Calu3 (cell line): ENCODE measurements at regions not wholly inside any gene's neighbourhood (a gene's known extent, or its start where the extent isn't known, plus 50 kb on each side); places are given as distances from the start of the nearest gene placed in this dataset.
"Not testable (repeated sequence)": the region's sequence is repeated elsewhere in the genome, so short reads cannot be mapped to it uniquely, and the experiment has no call there.

ENCODE experiments used
- BruUV-seq: library from RNA; stranded (reverse); fragments of 400-500 nt; replicated peaks from 2 replicates; lab custom pipeline; 2021; lab: Mats Ljungman, UMichigan
- CTCF ChIA-PET: fragments of 300-600 bp; sonication (Branson Sonifier 250); formaldehyde crosslinking; loops from one replicate; lab custom pipeline; 2022; ENCODE audit warnings: antibody characterized with exemption; lab: Charles Lee
- DNase-seq: peaks from one replicate; pipeline ENCODE4 v3.0.0; 2022
- H3K27ac Mint-ChIP-seq: one replicate; pipeline ENCODE4 v1.8.0; 2022; ENCODE audit warnings: mixed read lengths; ENCODE audit not compliant: unreplicated experiment
- H3K27me3 Mint-ChIP-seq: one replicate; pipeline ENCODE4 v1.8.0; 2022; ENCODE audit warnings: mixed read lengths; ENCODE audit not compliant: unreplicated experiment
- H3K36me3 Mint-ChIP-seq: one replicate; pipeline ENCODE4 v1.8.0; 2022; ENCODE audit warnings: mild to moderate bottlenecking, moderate library complexity, mixed read lengths; ENCODE audit not compliant: insufficient read depth, unreplicated experiment
- H3K4me1 Mint-ChIP-seq: one replicate; pipeline ENCODE4 v1.8.0; 2022; ENCODE audit warnings: mild to moderate bottlenecking, low read depth, mixed read lengths; ENCODE audit not compliant: unreplicated experiment
- H3K4me3 Mint-ChIP-seq: one replicate; pipeline ENCODE4 v1.8.0; 2022; ENCODE audit warnings: mild to moderate bottlenecking, low read depth, moderate library complexity, mixed read lengths; ENCODE audit not compliant: unreplicated experiment
- H3K9me3 Mint-ChIP-seq: one replicate; pipeline ENCODE4 v1.8.0; 2022; ENCODE audit warnings: low read depth, mixed read lengths; ENCODE audit not compliant: unreplicated experiment
- intact Hi-C: fragments of 100-400 bp; cut with micrococcal nuclease; formaldehyde crosslinking; loops from one replicate; pipeline ENCODE4 v1.10.0; 2022; ENCODE audit not compliant: unreplicated experiment
- TF ChIP-seq, protein P1 (sequence below): fragments of 200-600 bp; IDR thresholded peaks from one replicate; pipeline ENCODE4 v1.8.0; 2022; ENCODE audit warnings: antibody characterized with exemption; ENCODE audit not compliant: unreplicated experiment

DNA sequence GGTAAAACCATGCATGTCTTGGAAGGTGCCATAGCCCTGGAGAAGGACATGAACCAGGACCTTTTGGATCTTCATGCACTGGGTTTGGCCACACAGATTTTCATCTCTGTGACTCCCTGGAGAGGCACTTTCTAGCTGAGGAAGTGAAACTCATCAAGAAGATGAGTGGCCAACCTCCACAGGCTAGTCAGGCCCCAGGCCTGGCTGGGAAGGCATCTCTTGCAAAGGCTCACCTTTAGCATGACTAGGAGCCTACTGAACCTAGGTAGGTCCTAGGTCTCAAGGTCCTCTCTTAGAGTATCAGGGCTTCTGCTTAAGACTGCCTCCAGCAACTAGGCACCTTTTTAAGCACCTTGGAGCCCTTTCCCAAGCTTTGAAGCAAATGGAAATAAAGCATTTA lies 1448.7 kb upstream of the ACO1 start:
- no peaks in the 10 kb centered on the region for H3K4me1 Mint-ChIP-seq
- no TSS peak for BruUV-seq
- H3K27ac Mint-ChIP-seq: no peak overlapping the region
- no peaks in the 10 kb centered on the region for H3K27me3 Mint-ChIP-seq
- TF ChIP-seq, protein P1, sequence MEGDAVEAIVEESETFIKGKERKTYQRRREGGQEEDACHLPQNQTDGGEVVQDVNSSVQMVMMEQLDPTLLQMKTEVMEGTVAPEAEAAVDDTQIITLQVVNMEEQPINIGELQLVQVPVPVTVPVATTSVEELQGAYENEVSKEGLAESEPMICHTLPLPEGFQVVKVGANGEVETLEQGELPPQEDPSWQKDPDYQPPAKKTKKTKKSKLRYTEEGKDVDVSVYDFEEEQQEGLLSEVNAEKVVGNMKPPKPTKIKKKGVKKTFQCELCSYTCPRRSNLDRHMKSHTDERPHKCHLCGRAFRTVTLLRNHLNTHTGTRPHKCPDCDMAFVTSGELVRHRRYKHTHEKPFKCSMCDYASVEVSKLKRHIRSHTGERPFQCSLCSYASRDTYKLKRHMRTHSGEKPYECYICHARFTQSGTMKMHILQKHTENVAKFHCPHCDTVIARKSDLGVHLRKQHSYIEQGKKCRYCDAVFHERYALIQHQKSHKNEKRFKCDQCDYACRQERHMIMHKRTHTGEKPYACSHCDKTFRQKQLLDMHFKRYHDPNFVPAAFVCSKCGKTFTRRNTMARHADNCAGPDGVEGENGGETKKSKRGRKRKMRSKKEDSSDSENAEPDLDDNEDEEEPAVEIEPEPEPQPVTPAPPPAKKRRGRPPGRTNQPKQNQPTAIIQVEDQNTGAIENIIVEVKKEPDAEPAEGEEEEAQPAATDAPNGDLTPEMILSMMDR: no peak
- CTCF ChIA-PET: no interaction called here
- no peak overlapping the region for H3K4me3 Mint-ChIP-seq
- no peaks in the 10 kb centered on the region for H3K9me3 Mint-ChIP-seq
- intact Hi-C loops: no loop called here
- no peaks in the 10 kb centered on the region for H3K36me3 Mint-ChIP-seq
- no peak for DNase-seq

DNA sequence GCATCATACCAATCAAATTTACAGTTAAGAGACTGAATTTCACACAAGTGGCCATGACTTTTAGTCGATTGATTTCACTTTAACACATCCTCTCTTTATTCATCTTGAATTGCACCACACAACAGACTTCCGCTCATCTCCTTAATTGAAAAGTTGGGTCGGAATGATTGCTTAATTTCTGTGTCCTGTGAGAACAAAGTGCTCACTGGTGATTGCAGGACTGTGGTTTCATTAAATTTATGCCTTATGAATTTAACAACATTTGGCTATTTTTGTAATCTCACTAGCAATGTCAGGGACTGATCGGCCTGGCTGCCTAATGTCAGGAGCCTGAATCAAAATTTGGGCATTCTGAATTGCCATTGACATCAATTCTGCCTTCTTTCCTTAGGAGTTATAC lies 1447.3 kb upstream of the ACO1 start:
- Mint-ChIP-seq H3K4me3 (no peak overlapping the region), H3K27me3 (no peaks in the 10 kb centered on the region), H3K36me3 (no peaks in the 10 kb centered on the region), H3K4me1 (no peaks in the 10 kb centered on the region), H3K9me3 (no peaks in the 10 kb centered on the region), H3K27ac (no peak overlapping the region)
- no TSS peak for BruUV-seq
- TF ChIP-seq, protein P1: no peak
- CTCF ChIA-PET: no interaction called here
- intact Hi-C loops: no loop called here
- no peak for DNase-seq

DNA sequence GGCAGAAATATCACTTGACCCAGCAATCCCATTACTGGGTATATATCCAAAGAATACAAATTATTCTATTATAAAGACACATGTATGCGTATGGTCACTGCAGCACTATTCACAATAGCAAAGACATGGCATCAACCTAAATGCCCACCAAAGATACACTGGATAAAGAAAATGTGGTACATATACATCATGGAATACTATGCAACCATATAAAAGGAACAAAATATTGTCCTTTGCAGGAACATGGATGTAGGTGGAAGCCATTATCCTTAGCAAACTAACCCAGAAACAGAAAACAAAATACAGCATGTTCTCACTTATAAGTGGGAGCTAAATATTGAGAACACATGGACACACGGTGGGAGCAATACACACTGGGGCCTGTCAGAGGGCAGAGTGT lies 1441.6 kb upstream of the ACO1 start:
- H3K27me3 Mint-ChIP-seq, H3K4me3 Mint-ChIP-seq, H3K27ac Mint-ChIP-seq, BruUV-seq, H3K36me3 Mint-ChIP-seq, H3K9me3 Mint-ChIP-seq, DNase-seq, intact Hi-C loops, CTCF ChIA-PET, H3K4me1 Mint-ChIP-seq: not testable (repeated sequence)

DNA sequence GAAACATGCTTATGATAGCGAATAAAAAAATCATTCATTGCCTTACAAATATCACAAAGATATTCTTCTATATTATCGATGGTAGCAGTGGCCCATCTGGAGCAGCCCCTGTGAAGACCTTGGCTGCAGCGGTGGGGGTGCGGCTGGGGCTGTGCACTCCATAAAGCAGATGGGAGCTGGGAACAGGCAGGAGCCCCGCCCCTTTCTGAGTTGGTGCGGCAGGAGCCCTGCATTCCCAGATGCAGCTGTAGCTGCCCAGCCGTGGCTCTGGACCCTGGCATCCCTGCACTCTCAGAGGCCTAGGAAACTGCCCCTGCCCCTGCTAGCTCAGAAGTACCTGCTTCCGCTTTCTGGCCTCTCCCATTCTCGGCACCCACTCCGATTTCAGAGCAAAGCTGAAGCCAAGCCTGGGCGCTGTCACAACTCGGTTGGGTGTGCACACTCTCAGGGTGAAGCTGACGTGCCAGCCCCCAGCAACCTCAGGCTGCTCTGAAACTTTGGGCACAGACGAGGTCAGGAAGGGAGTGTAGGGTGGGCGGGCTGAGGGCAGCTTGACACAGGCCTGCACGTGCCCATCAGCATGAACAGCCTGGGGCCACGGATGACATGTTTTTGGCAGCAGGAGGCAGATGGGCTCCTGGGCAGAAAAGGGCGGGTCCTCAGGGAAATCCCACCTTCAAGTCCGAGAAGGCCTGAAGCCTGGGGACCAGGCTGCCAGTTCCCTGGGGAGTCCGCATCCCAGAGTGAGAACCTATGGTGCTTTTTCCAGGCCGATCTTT lies 1440.8 kb upstream of the ACO1 start:
- CTCF ChIA-PET: no interaction called here
- H3K27me3 Mint-ChIP-seq: no peaks in the 10 kb centered on the region
- no peak overlapping the region for H3K4me3 Mint-ChIP-seq
- intact Hi-C loops: no loop called here
- no peak for DNase-seq
- TF ChIP-seq, protein P1: no peak
- no peak overlapping the region for H3K27ac Mint-ChIP-seq
- BruUV-seq: no TSS peak
- H3K9me3 Mint-ChIP-seq: no peaks in the 10 kb centered on the region
- H3K4me1 Mint-ChIP-seq: no peaks in the 10 kb centered on the region
- no peaks in the 10 kb centered on the region for H3K36me3 Mint-ChIP-seq

DNA sequence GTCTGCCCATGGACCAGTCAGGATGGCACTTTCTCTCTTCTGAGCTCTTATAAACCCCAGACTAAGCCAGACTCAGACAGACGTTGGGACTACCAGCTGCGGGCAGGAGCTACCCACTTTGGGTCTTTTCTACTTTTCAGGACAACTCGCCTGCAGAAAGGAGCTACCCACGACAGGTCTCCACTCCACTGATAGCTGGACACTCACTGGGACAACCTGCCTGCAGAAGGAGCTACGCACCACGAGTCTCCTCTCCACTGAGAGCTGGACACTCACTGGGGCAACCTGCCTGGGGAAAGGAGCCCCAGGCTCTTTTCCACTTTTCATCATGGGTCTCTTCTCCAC lies 1440.2 kb upstream of the ACO1 start:
- Mint-ChIP-seq H3K27ac (no peak overlapping the region), H3K4me3 (no peak overlapping the region), H3K36me3 (no peaks in the 10 kb centered on the region), H3K9me3 (no peaks in the 10 kb centered on the region), H3K27me3 (no peaks in the 10 kb centered on the region), H3K4me1 (no peaks in the 10 kb centered on the region)
- no peak for DNase-seq
- intact Hi-C loops: no loop called here
- no TSS peak for BruUV-seq
- TF ChIP-seq, protein P1: no peak
- CTCF ChIA-PET: no interaction called here
